Astrocyte of the hippocampus (primary cell): ENCODE measurements at regions not wholly inside any gene's neighbourhood (a gene's known extent, or its start where the extent isn't known, plus 50 kb on each side); places are given as distances from the start of the nearest gene placed in this dataset.
A peak's percentile ranks its signal among the peaks of the same experiment; 100 is the strongest.
"Not testable (repeated sequence)": the region's sequence is repeated elsewhere in the genome, so short reads cannot be mapped to it uniquely, and the experiment has no call there.

Source experiments
- DNase-seq: peaks from one replicate; pipeline ENCODE4 v3.0.0; 2011; ENCODE audit warnings: low read depth, low spot score

DNA sequence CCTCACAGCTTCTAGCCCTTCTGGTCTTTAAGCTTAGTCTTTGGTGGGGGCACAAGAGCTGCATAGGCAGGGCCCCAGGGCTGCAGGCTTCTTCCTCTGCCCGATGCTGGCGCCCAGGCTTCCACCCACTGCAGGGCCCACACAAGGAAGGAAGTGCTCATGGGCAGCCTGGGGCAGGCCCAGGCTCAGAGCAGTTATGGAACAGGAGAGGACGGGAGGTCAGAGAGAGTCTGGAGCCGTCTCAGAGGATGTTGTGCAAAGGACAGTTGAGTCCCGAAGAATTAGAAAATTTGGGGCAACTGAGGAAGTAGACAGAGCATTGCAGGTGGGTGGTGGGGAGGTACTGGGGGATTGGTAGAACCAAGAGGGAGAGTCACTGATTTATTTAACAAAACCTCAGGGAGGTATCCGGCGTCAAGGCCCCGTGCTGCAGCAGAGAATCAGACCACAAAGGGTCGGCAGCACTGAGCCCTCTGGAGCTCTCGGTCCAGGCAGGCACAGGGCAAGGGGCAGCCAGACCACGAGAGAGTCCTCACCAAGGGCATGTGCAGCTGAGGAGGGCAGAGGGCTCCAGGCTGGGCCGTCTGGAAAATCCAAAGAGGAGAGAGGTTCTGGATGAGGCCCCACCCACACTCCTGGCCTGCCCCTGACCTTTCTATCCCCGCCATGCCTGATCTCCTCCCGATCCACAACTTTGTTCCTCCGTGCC lies 110.8 kb upstream of the GLI2 start:
- no peak for DNase-seq

DNA sequence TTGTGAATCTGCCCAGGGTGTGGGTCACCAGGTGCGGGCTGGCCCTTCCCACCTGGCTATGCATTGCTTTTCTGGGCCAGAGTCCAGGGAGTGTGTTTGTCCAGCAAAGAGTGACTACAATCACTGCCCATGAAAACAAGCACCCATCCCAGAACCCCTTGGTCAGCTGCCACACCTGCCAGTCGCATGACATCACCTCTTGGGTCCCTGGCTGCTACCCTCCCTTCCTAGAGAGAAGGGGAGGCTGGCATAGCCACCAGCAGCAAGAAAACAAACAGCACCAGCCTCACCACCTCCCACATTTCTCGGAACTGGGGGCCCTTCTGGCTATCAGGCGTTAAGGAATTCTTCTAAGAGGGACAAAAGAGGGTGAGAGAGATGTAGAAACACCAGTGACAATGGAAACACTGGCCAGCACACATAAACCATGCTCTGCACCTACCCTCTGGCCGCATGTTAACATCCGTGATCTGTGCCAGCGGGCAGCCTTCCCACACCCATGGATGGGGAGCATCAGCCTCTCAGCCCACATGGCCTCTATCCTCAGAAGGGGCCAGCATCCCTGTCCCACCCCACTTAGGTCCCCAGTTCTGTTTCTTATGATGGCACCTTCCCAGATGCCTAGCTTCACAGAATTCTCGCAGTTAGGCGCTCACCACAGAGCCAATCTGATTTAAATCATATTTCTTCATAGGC lies 109.7 kb upstream of the GLI2 start:
- DNase-seq, result peak; percentile 44

DNA sequence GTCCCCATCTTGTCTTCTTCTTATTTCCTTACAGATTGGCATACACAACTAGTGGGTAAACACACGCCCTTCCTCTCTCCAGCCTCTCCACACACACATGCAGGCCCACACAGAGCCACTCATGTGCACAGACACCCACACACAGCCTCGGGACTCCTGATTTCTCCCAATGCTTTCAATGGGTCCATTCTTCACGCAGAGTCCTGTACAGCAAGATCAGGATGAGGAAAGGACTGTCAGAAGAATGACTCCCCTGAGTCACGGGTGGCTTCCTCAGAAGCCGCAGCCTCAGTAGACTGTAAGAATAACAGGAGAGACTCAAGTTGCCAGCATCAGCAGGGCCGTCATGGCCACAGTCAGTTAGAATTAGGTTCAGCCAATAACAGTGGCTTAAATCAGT lies 109.1 kb upstream of the GLI2 start:
- no peak for DNase-seq

DNA sequence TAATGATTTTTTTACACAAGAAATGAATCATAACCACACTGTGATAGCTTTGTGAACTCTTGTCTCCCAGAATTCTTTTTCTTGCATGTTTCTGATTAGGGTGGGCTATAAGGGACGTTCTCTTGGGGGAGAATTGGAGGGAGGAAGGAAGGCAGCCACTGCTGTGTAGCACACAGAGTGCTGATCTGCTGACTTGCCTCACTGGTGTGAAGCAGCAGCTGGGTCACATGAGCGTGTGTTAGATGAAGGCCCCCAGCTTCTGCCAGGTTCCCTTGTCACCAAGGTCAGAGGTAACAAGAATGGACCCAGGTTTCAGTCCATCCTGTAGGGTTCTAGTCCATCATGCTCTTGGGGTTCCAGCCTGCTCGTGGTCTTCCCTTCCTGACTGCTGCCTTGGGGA lies 107.4 kb upstream of the GLI2 start:
- no peak for DNase-seq

DNA sequence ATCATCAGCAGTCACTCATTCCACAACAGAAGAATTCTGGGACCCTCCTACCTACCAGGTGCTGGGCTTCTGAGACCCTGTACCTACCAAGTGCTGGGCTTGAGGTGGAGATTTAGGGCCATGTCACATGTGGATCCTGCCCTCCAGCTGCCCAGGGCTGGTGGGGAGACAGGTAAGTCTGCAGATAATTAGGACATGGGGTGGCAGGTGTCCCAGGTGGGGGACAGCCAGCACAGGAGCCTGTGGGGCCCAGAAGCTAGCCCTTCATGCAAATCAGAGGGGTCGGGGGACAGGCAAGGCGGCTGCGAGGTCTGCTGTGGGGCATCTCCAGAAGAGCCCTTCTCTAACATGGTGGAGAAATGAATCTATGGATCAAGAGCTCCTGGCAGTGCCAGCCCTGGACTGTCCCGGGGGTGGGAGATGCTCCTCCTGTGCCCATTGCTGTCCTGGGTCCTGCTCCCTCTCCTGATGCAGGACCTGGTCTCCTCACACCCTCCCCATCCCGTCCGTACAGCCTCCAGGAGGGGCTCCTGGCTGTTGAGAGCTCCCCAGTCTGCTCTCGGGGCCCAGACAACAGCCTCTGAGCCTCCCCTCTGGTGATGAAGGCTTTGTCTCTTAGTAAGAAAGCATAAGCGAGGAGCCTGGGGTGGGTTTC lies 106.3 kb upstream of the GLI2 start:
- no peak for DNase-seq

DNA sequence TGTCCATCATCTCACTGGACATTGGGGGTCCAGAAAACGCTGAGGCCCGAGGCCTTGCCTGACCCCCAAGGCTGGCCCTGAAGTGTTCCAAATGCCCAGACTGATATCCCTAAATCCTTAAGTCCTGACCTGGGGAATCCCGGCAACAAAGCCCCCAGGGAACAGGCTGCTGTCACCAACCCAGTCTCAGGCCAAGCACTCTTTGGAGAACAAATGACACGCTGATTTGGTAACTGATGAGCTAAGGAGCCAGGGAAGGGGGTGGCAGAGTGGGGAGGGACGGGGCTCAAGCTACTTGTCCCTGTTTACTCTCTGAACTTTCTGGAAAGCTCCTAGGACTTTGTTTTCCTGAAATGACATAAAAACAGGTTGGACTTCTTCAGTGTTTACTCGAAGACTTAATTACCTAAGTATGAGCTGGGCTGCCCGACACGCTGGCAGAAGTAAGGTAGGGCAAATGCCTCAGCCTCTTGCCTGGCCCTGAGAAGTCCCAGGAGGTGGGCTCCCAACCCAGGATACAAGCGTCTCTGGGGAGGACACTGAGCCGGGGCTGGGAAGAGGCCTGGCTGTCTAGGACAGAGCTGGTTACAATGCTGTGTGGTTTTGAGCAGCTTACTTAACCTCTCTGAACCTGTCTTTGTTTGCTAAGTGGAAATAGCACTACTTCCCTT lies 105.5 kb upstream of the GLI2 start:
- DNase-seq, result no peak

DNA sequence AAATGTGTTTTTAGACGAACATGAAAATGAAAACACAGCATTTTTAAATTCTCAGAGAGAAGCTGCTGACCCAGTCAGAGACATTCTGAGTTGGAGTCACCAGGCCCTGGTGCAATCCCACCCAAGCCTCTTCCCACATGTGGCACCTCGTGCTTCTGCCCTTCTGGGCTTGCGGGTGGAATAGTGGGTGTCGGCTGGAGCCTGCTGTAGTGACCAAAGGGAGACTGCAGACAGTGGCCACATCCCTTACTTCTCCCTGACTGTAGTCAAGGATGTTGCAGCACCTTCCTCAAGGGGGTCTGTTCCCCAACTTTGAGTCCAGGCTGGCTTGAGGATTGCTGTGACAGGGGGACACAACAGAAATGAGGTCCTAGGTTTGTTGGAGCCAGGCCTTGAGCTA lies 104.4 kb upstream of the GLI2 start:
- no peak for DNase-seq

DNA sequence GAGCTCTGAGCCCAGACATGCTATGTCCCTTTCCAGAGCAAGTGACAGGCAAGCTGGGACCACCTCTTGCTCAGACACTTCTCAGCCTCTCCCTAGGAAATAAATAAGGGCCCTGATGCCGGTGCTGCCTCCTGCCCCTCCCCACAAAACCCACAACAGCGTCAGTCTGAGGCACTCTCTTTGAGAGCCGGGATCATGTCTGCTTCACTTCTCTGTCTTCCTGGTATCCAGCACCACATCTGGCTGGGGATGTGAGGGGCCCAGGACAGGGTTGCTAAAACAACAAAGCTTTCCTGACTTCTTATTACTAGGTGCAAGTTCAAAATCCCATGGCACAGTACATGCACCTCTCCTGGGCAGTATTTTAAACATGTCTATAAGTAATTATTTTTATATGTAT lies 103.9 kb upstream of the GLI2 start:
- DNase-seq, result no peak

DNA sequence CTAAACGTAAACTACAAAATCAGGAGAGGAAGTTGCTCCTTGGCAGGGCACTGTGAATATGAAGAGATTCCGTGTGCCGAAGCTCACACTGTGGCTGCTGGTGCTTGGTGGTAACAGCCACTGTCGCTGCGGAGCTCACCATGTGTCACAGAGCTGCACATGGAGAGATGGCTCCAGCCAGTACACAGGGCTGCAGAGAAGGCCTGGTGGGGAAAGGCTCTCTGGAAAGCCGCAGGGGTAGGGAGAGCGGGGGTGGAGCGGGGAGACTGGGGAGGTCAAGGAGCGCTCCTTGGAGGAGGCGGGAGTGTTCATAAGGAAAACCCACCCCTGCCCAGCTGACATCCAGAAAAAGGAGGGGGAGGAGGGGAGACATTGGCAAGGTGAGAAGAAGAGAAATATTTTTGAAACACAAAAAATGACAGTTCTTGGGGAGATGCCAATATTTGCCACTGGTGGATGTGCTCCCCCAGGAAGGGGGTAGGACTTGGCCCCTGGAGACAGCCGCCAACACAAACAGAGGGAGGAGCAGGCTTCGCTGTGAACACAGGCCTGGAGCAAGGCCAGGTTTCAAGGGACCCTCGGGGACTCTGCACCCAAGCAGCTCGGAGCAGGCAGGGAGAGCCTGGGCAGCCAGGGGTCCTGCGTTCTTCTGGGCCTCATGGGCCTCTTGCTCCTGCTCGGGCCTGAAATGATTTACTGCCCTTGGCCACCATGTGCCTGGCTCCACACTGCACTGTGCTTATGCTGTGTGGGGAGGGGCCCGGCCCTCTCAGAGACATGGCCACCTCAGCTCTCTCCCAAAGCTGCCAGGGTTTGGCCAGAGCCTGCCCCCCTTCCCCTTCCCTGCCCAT lies 102.6 kb upstream of the GLI2 start:
- no peak for DNase-seq

DNA sequence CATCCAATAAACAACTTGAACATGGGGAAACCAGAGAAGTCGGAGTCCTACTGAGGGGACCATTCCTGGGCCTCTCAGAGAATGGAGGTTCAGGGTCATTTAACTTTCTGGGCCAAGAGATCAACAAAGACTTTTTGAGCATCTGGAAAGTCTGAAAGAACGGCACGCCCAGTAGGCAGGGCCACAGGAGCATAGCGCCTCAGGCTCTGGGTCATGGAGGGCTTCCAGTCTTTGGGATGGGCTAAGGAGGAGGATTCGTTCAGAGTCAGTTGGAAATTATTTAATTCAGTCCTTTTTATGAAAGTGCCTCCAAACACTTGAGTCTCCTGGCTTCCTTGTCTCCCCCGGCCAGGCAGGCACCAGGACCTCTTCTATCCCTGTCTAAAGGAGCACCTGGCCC lies 101.1 kb upstream of the GLI2 start:
- DNase-seq, result no peak

DNA sequence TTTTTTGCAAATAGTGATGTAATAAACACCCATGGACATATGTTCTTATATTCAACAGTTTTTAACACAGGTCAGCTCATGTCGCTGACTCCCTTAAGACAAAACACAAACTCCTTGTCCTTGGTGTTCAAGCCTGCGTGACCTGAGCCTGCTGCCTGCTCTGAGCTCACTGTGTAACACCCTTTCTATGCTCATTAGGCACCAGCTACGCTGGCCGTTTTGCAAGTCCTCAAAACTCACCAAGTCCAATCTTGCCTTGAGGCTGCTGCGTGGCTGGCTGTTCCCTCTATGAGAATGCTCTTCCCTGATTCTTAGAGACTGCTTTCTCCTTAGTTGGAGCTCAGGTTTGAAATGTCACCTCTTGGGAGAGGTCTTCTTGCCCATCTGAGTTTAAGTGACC lies 100.5 kb upstream of the GLI2 start:
- DNase-seq, result no peak

DNA sequence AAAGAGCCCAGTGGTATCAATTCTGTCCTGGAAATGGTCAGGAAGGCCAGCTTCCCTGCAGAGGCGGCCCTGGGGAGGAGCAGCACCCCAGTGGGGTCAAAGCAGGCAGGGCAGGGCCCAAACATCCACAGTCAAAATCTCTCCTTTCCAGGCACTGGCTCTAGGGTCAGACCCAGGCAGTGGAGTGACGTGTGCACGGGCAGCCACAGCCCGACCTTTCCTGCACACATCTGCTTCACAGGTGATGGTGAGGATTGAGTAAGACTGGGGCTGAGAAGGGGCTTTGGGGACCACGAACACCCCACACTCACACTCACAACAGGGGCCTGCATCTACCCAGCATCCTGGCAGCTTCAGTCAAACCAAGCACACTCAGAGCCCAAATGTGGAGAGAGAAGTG lies 97.8 kb upstream of the GLI2 start:
- DNase-seq, result no peak

DNA sequence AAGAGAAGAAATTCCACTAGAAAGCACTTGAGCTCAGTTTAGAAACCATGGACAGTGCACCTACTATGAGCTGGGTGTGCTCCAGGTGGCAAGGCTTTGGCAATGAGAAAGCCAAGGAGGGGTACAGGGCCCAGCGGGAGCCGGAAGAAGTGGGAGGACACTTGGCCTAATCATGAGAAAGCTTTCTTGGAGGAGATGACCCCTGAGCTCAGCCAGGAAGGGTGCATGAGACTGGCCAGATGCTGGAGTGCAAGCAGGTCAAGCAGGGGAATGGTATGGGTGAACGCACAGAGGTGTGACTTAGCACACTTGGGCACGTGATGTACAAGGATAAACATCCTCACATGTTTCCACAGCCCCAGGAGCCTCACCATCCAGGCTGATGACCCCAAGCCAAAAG lies 97.2 kb upstream of the GLI2 start:
- DNase-seq, result no peak

DNA sequence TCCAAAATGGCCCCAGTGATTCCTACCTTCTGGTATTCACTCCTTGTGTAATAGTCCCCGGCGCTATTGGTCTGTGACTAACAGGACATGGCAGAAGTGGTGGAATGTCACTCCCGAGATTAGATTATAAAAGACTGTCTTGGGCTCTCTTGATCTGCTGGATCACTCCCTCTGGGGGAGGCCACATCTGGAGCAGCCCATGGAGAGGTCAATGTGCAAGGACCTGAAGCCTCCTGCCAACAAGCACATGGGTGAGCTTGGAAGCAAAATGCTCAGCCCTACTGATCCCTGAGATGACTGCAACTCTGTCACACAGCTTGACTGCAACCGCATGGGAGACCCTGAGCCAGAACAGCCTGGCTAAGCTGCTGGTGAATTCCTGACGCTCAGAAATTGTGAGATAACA lies 94.3 kb upstream of the GLI2 start:
- DNase-seq, result no peak

DNA sequence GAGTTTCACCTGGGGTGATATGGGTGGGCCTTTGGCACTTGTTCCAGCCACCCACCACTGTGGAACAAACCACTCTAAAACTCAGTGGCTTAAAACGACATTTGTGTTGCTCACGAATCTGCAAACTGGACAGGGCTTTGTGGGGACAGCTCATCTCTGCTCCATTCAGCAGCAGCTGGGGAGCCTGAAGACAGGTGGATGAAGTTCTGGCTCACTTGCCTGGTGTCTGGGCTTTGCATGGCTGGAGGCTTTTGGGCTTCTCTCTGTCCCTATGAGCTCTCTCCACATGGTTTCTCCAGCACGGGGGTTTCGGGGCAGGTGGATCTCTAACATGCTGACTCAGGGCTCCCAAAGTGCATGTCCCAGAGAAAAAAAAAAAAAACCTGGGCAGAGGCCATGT lies 93.0 kb upstream of the GLI2 start:
- DNase-seq, result no peak

DNA sequence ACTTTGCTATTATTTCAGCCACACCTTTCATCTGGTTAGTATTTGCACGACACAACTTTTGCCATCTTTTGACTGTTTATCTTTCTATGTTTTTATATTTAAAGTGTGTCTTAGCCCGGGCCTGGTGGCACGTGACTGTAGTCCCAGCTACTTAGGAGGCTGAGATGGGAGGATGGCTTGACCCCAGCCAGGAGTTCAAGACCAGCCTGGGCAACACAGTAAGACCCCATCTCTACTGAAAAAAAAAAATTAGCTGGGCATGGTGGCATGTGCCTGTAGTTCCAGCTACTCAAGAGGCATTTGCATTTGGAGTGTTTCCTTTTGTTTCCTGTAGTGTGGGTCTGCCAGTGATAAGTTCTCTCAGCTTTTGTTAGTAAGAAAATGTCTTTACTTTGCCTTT lies 88.7 kb upstream of the GLI2 start:
- no peak for DNase-seq

DNA sequence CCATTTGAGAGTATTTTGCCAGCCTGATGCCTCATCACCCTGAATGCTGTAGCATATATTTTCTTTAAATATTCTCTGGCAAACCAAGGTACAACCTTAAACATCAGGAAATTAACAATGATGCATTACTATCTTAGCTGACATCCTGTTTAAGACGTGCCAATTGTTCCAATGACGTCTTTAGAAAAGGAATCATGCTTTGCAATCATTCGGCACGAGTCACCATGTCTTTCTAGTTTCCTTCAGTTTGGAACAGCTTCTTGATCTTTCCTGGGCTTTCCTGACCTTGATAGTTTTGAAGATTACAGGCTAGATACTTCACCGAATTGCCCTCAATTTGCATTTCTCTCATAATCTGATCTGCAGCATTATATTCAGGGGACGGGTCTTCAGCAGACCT lies 88.2 kb upstream of the GLI2 start:
- DNase-seq, result peak; percentile 29

DNA sequence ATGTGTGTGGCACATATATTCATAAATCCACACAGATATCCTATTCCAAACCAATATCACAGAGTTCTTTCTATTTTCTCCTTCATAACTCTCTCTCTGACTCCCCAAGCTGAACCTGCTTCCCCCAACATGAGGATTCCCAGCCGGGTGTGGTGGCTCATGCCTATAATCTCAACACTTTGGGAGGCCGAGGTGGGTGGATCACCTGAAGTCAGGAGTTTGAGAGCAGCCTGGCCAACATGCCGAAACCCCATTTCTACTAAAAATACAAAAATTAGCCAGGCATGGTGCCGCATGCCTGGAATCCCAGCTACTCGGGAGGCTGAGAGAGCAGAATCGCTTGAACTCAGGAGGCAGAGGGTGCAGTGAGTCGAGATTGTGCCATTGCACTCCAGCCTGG lies 86.3 kb upstream of the GLI2 start:
- DNase-seq, result not testable (repeated sequence)

DNA sequence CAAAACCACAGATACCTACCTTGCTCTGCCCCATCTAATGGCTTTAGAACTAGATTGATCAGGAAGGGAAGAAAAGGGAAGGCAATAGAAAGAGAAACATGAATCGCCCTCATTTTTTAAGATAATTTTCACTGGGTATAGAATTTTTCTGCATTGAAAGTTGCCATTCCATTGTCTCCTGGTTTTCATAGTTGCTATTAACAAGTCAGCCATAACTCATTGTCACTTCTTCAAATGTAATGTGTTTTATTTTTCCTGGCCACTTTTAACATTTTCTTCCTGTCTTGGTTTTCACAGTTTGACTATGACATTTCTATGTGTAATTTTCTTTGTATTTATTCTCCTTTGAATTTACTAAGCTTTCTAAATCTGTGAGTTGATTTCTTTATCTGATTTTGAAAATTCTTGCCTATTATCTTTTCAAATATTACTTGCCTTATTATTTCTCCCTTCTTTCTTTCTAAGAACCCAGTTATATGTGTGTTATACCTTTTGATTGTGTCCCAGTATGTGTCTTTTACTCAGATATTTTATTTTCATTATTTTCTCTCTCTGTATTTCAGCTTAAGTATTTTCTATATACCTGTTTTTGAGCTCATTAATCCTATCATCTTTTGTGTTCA lies 85.5 kb upstream of the GLI2 start:
- no peak for DNase-seq

DNA sequence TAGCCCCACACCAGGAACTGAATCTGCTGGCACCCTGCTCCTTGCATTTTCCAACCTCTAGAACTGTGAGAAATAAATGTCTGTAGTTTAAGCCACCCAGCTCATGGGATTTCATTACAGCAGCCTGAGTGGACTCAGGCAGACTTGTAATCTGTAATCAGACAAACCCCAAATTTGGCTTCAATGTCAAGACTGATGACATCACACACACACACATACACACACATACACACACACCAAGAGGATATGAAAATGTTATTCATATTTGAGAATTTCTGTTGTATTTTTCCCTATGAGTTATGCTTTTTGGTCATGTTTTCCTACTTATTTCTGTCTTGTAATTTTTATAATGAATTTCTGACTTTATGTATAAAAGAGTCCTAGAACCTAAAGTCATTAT lies 83.8 kb upstream of the GLI2 start:
- no peak for DNase-seq

DNA sequence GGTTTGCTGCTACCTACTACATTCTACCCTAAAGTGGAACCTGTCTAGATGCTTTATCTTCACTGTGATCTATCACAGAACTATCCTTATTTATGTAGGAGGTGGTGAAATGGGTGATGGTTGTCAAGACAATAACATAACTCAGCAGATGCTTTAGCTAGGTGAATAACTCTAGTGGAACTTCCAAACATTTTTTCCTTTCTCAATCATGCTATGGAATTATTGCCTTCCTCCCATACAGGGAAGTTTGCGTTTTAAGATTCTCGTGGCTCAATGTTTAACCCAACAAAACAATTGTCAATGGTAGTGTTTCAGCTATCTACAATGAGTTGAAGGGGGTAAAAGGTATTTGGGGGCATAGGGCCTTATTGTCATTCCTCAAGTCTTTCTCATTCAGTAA lies 82.6 kb upstream of the GLI2 start:
- no peak for DNase-seq
